ENCODE measurements at regions not wholly inside any gene's neighbourhood (a gene's known extent, or its start where the extent isn't known, plus 50 kb on each side); places are given as distances from the start of the nearest gene placed in this dataset.

DNA sequence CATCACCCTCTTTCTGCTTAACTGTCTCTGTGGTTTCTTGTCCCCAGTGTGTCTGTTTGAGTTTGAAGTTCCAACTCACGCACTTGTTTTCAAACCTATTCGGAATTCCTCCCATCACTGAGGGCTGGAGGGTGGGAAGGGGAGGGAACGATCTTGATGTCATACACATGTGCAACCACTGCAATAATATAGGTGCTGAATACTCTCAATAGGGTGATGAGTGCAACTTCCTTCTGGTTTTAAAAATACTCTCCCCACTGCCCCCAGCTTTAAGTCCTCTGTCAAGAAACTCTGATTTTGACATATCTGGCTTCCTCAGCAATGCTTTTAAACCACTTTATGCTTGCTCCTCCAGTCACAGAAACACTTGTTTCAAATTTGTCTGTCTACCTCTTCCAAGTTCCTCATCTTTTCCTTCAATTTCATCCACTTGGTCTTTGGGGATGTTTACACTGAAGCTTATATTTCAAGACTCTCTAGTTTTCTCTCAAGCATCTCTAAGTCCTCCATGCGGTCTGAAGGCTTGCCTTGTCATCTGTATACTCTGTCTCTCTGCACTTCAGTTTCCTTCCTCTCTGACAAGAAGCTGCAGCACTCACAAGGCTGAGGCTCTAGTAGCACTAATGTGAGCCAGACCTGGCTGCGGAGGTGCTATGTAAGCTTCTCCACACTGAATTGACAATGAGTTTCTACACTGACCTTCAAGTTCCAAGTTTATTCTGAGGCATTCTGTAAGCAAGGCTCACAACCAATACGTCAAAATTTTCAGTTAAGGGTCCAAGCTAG is 422.3 kb downstream of the ZEB2 start:
- TF ChIP-seq, protein P1, sequence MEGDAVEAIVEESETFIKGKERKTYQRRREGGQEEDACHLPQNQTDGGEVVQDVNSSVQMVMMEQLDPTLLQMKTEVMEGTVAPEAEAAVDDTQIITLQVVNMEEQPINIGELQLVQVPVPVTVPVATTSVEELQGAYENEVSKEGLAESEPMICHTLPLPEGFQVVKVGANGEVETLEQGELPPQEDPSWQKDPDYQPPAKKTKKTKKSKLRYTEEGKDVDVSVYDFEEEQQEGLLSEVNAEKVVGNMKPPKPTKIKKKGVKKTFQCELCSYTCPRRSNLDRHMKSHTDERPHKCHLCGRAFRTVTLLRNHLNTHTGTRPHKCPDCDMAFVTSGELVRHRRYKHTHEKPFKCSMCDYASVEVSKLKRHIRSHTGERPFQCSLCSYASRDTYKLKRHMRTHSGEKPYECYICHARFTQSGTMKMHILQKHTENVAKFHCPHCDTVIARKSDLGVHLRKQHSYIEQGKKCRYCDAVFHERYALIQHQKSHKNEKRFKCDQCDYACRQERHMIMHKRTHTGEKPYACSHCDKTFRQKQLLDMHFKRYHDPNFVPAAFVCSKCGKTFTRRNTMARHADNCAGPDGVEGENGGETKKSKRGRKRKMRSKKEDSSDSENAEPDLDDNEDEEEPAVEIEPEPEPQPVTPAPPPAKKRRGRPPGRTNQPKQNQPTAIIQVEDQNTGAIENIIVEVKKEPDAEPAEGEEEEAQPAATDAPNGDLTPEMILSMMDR (IDR thresholded peaks at IDR 0.05): no peak
- TF ChIP-seq EZH2 (IDR thresholded peaks at IDR 0.05; ENCODE audit: borderline replicate concordance, insufficient read depth, low read depth, low read length, poor library complexity, severe bottlenecking): no peak
